NCI-H2029 (cell line): ENCODE measurements at regions not wholly inside any gene's neighbourhood (a gene's known extent, or its start where the extent isn't known, plus 50 kb on each side); places are given as distances from the start of the nearest gene placed in this dataset.
A peak's percentile ranks its signal among the peaks of the same experiment; 100 is the strongest.
"Not testable (repeated sequence)": the region's sequence is repeated elsewhere in the genome, so short reads cannot be mapped to it uniquely, and the experiment has no call there.

ENCODE experiments used
- DNase-seq: peaks from one replicate; lab custom pipeline; 2025; lab: John Stamatoyannopoulos, UW

DNA sequence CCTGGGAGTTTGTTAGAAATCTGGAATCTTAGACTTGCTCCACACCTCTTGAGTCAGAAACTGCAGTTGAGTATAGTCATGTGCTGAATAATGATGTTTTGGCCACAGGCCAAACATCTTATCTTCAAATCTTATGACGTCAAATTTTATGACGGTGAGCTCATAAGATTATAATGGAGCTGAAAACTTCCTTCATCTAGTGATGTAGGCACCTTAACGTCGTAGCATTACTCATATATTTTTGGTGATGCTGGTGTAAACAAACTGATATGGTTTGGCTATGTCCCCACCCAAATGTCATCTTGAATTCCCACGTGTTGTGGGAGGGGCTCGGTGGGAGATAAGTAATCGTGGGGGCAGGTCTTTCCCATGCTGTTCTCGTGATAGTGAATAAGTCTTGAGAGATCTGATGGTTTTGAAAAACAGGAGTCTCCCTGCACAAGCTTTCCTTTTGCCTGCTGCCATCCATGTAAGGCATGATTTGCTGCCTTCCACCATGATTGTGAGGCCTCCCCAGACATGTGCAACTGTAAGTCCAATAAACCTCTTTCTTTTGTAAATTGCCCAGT, 268.0 kb upstream of the PROK2 start:
- DNase-seq = no peak

DNA sequence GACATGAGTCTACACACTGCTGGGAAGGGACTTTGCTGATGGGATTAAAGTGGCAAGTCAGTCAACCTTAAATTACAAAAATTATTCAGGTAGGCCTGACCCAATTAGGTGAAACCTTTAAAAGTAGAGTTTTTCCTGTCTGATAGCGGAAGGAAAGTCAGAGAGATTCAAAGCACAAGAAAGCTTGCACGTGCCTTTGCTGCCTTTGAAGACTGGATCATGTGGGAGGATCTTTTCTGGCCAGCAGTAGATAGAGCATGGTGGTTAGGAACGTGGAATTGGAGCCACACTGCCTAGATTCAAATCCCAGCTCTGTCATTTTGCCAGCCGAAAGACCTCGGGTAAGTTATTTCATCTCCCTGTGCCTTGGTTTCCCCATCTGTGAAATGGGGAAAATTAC, 265.8 kb upstream of the PROK2 start:
- DNase-seq = no peak

DNA sequence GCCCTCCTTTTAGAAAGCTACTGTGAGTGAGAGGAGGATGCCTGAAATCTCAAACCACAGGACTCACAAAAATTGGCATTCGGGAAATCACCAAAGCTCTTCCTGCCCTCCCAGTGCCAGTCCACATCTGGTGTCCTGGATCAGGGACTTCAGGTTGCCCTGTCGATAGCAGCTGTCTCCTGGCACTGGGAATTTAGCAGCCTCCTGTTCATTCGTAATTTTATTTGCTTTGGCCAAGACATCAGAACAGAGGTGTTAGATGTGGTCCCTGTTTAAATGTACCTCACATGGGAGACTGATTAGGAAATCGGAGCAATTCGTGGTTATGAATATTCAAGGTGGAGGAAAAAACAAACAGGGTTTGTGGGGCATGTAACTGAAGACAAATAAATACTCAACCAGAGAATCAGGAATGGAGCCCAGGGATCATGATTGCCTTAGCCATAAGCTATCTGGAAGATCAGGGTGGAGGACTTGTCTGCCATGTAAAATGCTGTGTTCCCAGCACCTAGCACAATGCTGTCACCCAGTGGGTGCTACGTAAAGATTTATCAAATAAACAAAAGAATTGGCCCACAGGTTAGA, 265.2 kb upstream of the PROK2 start:
- DNase-seq = peak; percentile 20

DNA sequence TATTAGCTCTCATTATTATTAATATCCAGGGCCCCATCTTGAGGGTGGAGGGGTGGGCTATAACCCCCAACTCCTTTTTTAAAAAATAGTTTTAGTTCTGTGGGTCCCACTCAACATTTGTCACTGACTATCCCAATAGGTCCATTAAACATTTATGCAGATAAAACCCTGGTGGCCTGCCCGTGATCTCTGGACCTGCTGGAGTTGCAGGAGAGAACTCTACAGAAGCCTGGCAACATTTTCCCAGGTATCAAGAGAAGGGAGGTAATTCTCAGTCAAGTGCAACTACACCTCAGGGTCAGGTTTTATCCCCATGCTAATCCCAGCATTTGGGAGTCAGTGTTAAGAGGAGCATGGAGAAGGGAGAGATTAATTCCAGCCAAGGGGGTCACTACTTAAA, 264.4 kb upstream of the PROK2 start:
- DNase-seq = no peak

DNA sequence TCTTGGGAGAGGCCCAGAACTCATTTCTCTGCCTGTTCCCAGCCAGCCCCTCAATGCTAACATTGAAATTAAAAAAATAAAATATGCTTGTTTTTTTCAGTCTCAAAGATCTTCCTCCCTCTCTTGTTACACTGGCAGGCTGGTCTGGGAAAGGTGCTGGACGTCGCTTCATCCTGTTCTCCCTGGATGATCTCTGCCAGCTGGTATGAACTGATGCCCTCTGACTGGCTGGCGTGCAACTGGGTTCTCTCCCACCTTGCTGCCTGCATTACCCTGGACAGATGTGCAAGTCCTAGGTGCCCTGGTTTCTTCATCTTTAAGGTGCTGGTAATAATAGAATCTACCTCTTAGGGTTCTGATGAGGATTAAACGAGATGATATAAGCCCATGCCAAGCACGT, 263.9 kb upstream of the PROK2 start:
- DNase-seq = no peak

DNA sequence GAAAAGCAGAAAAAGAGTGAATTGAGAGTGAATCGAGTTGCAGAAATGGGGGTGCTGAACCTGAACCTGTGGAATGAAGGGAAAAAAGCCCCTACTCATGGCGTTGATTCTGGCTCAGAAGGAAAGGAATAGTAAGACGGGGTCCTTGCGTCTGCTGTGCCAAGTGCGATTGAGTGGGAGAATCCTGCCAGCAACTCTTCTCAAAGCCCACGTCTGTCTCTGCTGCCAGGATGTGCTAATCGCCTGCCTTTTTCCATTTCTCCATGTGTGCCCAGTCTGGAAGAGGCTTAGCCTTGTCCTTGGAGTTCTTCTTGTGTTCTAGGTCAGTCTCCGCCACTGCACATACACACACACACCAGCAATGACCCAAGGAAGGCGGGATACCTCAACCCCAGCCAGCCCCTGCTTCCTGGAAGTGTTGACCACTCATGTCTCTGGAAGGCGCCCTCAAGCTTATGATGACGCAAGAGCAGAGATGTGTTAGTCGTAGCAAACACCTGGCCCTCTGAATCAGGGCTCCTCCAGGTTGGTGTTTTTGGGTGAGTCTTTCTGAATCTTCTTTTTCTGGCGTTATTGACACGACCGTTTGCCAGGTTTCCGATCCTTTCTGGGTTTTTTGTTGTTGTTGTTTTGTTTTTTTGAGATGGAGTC, 262.4 kb upstream of the PROK2 start:
- DNase-seq = no peak

DNA sequence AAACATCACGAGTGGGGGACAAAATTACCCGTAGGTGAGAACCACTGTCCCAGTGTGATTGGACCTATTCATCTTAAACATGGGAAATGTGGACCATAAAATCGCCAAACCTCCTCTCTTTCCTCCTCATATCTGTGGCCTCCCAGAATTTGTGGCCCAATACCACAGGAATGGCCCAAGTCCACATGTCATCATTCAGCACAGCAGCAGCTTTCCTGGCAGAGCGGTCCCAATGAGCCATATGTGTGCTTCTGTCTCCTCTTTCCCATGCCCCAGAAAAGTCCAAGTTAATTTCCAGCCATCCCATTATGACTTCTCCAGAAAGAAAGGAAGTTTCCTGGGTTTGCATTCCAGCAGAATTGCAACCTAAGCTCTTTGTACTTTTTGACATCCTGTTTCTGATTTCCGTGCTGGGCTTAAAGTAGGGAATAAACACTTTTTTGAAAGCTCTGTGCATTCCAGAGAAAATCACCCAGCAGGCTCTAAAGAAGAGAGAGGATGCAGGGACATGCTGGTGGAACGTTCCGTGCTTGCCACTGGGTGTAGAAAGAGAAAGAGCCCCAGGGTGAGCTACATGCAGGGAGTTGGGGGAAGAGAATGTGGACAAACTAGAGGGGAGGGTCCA, 259.4 kb upstream of the PROK2 start:
- DNase-seq = no peak

DNA sequence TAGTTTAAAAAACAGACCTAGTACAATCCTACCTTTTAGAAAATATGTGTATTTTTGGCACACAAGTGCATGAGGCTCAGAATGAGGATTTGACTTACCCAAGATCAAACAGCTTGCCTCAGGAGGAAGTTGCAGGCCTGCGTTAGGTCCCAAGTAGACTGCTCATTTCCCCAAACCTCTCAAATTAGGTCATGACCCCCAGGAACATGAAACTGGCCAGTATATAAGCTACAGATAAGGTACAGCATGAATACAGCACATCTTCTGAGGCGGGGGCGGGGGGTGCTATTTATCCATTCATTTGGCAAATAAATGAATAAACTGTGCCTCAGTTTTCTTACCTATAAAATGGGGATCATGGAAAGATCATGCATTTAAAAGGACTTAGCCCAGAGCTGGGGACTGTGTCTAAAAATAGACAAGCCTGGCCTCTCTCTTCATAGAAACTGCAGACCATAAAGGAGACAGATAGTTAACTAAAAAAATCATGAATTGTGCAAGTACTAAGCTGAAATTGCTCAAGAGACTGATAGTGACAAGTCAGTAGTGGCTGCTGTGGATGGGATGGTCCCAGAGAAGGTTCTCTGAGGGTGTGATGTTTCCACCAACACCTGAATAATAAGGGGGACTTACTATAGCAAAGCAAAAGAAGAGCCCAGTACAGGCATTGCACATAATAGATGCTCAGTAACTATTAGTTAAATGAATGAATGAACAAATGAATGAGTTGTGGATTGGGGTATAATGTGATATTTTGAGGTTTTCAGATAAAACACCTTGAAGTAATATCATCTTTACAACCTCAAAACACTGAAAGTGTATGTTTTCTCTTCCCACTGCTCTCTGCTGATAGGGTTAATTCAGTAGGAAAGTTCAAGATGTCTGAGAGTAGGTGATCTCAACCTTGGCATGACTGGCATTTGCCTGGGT, 258.5 kb upstream of the PROK2 start:
- no peak for DNase-seq

DNA sequence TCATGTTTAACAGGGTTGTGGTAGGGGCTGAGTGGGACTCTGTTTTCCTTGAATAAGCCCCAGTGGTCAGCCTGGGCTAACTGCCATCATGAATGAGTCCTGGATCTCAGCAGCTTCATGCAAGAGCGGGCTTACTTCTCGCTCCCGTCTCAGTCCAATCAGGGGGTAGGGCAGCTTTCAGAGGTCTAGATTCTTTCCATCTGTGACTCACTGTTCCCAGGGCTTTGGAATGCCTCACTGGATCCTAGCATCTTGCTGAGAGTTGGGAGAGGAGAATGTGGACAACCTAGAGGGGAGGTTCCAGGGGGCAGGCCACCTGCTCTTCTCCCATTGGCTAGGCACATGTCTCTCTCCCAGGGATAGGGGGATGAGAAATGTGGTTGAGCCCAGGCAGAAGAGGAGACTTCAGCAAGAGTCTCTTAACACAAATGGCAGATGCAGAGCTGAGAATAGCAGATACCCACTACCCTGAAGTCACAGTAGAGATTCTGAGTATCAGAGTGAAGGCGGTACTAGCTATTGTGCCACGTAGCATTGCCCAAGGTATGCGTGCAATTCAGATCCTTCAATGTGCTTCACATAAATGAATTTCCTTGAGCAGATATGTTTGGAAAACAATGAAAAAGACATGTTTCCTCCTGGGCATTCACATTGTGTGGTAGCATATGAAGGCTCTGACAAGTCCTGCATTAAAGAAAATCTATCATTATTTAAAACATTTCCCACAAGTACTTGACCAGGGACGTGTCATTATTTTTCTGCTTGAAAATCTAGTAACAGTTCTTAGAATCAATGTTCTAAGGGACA, 257.7 kb upstream of the PROK2 start:
- no peak for DNase-seq

DNA sequence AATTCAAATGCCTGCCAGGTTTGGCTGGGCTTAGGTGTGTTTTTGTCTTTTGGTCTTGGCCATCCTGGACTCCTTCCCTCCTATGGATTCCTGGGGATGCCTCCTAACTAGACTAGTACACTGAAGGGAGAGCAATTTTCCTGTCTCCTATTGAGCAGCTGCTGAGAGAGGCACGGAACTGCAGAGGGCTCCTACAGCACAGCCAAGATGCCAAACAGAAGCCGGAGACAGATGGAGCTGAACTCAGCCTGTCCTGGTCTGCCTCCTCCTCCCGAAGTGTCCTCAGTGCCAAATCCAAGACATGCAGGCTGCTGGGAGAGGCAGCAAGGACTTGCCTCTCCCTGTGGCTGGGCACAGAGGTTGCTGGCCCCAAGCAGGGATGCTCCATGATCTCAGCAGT, 256.6 kb upstream of the PROK2 start:
- no peak for DNase-seq

DNA sequence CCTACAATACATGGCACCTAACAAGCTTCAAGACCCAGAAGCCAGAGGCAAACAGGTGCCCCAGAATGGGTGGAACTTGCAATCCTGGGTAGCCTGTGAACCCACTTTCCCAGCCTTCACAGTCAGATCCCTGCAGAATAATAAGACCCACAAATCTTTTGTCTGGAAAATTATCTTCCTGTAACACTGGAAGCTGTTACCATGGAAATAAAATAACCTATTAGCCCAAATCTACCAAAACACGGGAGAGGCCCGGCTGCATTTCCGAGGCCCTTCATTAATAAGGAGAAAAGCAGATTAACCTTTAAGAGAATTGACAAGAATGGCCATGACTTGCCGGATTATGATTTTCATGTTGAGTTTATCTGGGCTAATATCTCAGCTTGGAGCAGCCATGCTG, 256.1 kb upstream of the PROK2 start:
- no peak for DNase-seq

DNA sequence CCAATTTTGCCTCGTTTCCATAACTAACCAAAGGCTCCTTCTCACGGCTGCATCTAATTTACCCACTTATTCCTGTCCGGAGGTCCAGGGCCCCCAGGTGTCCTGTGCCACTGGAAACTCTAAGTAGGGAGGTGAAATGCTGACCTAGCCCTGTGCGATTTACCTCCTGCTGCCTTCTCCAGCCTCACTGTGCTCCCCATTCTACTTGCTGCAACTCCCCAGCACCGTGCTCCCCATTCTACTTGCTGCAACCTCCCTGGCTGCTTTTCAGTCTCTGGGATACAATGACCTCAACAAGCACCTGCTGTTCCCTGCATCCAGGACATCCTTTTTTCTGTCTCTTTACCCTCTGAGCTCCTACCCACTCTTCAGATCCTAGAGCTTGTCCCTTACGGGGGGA, 254.7 kb upstream of the PROK2 start:
- DNase-seq = no peak

DNA sequence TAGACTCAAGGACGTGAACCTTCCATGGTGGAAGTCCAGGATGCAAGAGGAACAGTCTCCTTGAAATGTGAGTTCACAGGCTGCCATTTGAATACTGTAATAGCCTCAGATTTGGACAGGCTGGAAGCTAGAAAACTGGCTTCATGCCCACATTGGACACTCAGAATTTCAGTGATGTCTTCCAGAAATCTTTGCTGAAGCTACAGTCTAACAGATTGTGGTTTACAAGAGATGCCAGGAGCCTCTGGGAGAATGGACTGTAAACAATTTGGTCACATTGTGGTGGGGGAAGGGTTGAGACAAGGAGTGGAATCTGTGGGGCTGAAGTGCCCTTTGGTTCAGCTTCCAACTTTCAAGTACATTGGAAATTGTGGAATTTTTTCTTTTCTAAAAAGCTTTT, 252.0 kb upstream of the PROK2 start:
- no peak for DNase-seq

DNA sequence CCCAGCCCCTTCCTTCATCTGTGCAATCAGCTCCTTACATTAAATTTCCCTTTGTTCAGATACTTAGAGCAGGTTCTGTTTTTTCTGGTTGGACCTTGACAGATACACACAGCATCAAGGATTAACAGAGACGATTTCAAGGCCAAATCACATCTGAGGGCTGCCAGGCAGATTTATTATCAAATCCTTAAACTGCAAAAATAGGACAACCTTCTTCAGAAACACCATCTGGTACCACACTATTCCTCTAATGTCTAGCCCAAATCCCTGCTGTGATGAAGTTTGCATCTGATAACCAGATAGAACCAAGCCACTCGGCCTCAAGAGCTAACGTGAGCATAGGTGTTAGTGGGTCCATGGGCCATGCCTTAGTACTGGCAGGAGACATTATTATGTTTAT, 250.7 kb upstream of the PROK2 start:
- no peak for DNase-seq

DNA sequence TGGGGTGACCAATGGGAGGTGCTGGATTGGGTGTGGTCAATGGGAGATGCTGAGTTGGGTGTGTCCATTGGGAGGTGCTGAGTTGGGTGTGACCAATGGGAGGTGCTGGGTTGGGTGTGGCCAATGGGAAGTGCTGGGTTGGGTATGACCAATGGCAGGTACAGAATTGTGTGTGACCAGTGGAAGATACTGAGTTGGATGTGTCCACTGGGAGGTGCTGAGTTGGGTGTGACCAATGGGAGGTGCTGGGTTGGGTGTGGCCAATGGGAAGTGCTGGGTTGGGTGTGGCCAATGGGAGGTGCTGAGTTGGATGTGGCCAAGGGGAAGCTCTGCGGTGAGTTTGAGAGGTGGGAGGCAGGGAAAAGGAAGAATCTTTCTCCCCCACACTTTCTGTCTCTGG, 250.0 kb upstream of the PROK2 start:
- no peak for DNase-seq

DNA sequence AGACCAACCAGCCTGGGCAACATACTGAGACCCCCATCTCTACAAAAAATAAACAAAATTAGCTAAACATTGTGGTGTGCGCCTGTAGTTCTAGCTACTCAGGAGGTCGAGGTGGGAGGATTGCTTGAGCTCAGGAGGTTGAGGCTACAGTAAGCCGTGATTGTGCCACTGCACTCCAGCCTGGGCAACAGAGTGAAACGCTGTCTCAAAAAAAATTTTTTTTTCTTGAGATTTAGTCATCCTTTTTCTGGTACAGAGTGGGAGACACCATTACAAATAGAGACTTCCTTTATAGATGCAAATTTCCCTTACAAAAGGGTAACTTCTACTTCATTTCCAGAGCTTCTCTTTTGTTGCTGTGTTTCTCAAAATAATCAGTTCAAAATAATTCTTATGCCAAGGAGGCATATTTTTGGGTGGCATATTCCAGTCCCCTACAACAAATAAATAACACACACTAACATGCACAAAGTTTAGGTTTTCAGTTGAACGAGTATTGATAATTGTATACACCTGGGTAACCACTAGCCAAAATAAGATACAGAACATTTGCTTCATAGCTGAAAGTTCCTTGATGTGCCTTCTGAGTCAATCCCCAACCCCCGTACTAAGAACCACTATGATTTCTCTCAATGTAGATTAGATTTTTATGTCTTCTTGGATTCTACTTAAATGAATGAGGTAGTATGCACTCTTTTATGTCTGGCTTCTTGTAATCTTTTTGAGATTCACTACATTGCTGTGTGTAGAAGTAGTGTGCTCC, 248.9 kb upstream of the PROK2 start:
- DNase-seq = no peak

DNA sequence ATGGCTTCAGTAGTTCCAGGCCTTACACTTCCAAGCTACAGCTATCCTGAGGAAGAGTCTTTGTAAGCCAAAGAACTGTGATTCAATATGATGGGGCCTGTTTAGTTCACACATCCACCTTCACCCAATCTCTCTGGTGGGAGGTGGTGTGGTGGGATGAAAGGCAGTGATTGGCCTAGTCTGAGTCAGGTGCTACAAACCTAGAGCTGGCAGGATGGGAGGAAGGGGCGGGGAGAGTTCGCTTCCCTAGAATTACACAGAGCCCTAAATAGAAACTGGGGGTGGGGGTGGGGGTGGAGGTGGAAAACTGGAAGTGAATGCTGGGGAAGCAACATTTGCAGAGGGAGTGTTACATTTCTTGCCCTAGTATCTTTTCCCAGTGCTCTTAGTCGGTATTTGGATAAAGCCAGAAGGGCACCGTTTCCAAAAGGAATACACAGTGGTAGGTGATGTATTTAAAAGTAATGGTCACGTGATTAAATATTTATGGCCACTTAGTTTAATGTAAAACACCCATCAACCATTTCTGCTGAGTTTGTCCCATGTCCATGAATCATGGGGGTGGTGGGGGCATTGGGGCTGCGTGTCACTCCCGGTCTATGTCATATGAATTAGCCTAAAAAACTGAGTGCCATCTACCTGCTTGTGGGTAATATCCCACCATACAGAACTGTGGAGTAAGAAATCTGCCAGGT, 247.6 kb upstream of the PROK2 start:
- no peak for DNase-seq

DNA sequence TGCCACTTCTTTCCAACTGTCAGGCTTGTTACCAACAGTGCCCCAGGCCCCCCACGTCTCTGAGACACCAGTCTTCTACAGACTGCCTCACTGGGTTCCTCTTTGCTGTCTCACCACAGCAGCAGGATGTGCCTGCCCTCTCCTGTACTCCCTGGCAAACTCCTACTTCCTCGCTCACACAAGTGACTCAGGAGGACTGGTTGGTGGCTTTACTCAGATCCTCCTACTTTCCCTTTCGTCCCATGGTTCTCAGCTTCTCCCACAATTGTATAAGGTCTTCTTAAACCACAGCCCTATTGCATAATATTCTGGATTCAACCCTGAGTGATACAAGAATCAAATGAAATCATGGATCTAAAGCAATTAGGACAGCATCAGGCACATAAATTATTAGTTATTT, 246.6 kb upstream of the PROK2 start:
- DNase-seq = no peak

DNA sequence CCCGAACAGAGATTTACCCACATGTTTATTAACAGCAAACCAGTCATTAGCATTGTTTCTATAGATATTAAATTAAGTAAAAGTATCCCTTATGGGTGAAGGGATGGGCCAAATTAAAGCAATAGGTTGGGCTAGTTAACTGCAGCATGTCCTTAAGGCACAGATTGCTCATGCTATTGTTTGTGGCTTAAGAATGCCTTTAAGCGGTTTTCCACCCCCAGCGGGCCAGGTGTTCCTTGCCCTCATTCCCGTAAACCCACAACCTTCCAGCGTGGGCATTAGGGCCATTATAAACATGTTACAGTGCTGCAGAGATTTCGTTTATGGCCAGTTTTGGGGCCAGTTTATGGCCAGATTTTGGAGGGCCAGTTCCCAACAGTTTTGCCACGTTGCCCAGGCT, 245.3 kb upstream of the PROK2 start:
- not testable (repeated sequence) for DNase-seq

DNA sequence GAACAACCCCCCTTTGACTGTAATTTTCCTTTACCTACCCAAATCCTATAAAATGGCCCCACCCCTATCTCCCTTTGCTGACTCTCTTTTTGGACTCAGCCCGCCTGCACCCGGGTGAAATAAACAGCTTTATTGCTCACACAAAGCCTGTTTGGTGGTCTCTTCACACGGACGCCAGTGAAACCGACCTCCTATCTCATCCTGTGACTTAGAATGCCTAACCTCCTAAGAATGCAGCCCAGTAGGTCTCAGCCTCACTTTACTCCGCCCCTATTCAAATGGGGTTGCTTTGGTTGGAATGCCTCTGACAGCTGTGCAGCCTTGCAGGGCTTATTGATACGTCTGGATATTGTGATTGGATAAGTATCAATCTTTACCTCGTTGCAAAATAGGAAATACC, 243.8 kb upstream of the PROK2 start:
- not testable (repeated sequence) for DNase-seq
